Liver (tissue), 3 donors: ENCODE measurements at regions not wholly inside any gene's neighbourhood (a gene's known extent, or its start where the extent isn't known, plus 50 kb on each side); places are given as distances from the start of the nearest gene placed in this dataset.

Experiments used
- TF ChIP-seq, protein P1 (sequence below): fragments of 150-350 bp; IDR thresholded peaks from 2 replicates; pipeline ENCODE4 v1.5.1; 2017; ENCODE audit warnings: improper control_type of control experiment, low read depth, low read length; ENCODE audit not compliant: missing input control
- TF ChIP-seq, protein P2 (sequence below): IDR thresholded peaks from 2 replicates; pipeline ENCODE4 v1.6.1; 2016; ENCODE audit warnings: antibody characterized with exemption
- TF ChIP-seq, protein P3 (sequence below): IDR thresholded peaks from 2 replicates; pipeline ENCODE4 v1.6.1; 2016; ENCODE audit warnings: antibody characterized with exemption
- donor health status: healthy.
- donor health status: healthy.

DNA sequence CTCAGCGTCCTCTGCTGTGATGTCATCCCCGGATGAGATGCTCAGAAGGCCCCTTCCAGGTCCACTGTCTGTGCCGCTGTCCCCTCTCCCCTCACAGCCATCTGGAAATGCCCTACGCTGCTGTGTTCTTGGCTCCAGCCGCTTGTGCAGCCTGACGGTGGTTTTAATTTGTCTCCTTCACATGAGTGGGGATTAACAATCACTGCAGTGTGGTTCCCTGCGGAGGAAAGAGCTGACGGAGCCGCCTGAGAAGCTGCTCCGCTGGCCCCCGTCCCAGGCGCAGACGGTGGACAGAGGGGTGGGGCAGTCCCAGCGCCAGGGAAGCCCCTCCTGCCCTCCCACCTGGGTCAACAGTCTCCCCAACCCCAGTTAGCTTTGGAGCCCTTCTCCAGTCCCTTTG lies 67.5 kb upstream of the PHF21B start:
- TF ChIP-seq, protein P1, sequence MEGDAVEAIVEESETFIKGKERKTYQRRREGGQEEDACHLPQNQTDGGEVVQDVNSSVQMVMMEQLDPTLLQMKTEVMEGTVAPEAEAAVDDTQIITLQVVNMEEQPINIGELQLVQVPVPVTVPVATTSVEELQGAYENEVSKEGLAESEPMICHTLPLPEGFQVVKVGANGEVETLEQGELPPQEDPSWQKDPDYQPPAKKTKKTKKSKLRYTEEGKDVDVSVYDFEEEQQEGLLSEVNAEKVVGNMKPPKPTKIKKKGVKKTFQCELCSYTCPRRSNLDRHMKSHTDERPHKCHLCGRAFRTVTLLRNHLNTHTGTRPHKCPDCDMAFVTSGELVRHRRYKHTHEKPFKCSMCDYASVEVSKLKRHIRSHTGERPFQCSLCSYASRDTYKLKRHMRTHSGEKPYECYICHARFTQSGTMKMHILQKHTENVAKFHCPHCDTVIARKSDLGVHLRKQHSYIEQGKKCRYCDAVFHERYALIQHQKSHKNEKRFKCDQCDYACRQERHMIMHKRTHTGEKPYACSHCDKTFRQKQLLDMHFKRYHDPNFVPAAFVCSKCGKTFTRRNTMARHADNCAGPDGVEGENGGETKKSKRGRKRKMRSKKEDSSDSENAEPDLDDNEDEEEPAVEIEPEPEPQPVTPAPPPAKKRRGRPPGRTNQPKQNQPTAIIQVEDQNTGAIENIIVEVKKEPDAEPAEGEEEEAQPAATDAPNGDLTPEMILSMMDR: no peak
- TF ChIP-seq, protein P2, sequence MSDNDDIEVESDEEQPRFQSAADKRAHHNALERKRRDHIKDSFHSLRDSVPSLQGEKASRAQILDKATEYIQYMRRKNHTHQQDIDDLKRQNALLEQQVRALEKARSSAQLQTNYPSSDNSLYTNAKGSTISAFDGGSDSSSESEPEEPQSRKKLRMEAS: no peak
- TF ChIP-seq, protein P3, sequence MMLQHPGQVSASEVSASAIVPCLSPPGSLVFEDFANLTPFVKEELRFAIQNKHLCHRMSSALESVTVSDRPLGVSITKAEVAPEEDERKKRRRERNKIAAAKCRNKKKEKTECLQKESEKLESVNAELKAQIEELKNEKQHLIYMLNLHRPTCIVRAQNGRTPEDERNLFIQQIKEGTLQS: no peak
